ENCODE measurements at regions not wholly inside any gene's neighbourhood (a gene's known extent, or its start where the extent isn't known, plus 50 kb on each side); places are given as distances from the start of the nearest gene placed in this dataset.

GRCh38 chr15:95830281-95830680, 500.2 kb upstream of the NR2F2 start:
- DNase-seq (ENCODE audit: low read depth): no peak

- no peak for DNase-seq (ENCODE audit: low read depth)
Measured at GRCh38 chr15:95832668-95833067, 497.8 kb upstream of the NR2F2 start.

- DNase-seq (ENCODE audit: low read depth): no peak
Measured at GRCh38 chr15:95834028-95834804, 496.3 kb upstream of the NR2F2 start.

GRCh38 chr15:95836536-95836935, 494.0 kb upstream of the NR2F2 start:
- no peak for DNase-seq (ENCODE audit: low read depth)

GRCh38 chr15:95837341-95838004, 493.0 kb upstream of the NR2F2 start:
- no peak for DNase-seq (ENCODE audit: low read depth)

- no peak for DNase-seq (ENCODE audit: low read depth)
Measured at GRCh38 chr15:95839367-95839782, 491.1 kb upstream of the NR2F2 start.

GRCh38 chr15:95840004-95840403, 490.5 kb upstream of the NR2F2 start:
- DNase-seq (ENCODE audit: low read depth): peak; percentile 33

- DNase-seq (ENCODE audit: low read depth): no peak
Measured at GRCh38 chr15:95840855-95841254, 489.6 kb upstream of the NR2F2 start.

- no peak for DNase-seq (ENCODE audit: low read depth)
Measured at GRCh38 chr15:95842576-95842975, 487.9 kb upstream of the NR2F2 start.

GRCh38 chr15:95843241-95843910, 487.1 kb upstream of the NR2F2 start:
- peak; percentile 29 for DNase-seq (ENCODE audit: low read depth)

GRCh38 chr15:95845862-95846515, 484.5 kb upstream of the NR2F2 start:
- DNase-seq (ENCODE audit: low read depth): no peak

- DNase-seq (ENCODE audit: low read depth): no peak
Measured at GRCh38 chr15:95848126-95848525, 482.4 kb upstream of the NR2F2 start.

GRCh38 chr15:95850837-95851236, 479.7 kb upstream of the NR2F2 start:
- DNase-seq (ENCODE audit: low read depth): no peak

- no peak for DNase-seq (ENCODE audit: low read depth)
Measured at GRCh38 chr15:95853350-95853749, 477.1 kb upstream of the NR2F2 start.

GRCh38 chr15:95857124-95857757, 473.3 kb upstream of the NR2F2 start:
- no peak for DNase-seq (ENCODE audit: low read depth)

- DNase-seq (ENCODE audit: low read depth): no peak
Measured at GRCh38 chr15:95857758-95858157, 472.7 kb upstream of the NR2F2 start.

- DNase-seq (ENCODE audit: low read depth): no peak
Measured at GRCh38 chr15:95860406-95860805, 470.1 kb upstream of the NR2F2 start.

- no peak for DNase-seq (ENCODE audit: low read depth)
Measured at GRCh38 chr15:95864467-95864886, 466.0 kb upstream of the NR2F2 start.

GRCh38 chr15:95865330-95865739, 465.2 kb upstream of the NR2F2 start:
- no peak for DNase-seq (ENCODE audit: low read depth)

- DNase-seq (ENCODE audit: low read depth): no peak
Measured at GRCh38 chr15:95866711-95867440, 463.6 kb upstream of the NR2F2 start.

- no peak for DNase-seq (ENCODE audit: low read depth)
Measured at GRCh38 chr15:95868450-95868849, 462.1 kb upstream of the NR2F2 start.
